ENCODE measurements at regions not wholly inside any gene's neighbourhood (a gene's known extent, or its start where the extent isn't known, plus 50 kb on each side); places are given as distances from the start of the nearest gene placed in this dataset.
"Not testable (repeated sequence)": the region's sequence is repeated elsewhere in the genome, so short reads cannot be mapped to it uniquely, and the experiment has no call there.

DNA sequence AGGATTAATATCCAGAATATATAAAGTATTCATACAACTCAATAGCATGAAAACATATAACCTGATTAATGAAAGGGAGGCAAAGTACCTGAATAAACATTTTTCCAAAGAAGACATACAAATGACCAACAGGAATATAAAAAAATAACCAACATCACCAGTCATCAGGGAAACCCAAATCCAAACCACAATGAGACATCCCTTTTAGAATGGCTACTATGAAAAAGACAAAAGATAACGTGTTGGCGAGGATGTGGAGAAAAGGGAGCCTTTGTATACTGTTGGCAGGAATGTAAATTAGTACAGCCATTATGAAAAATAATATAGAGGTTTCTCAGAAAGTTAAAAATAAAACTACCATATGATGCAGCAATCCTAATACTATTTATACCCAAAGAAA is 2999.5 kb upstream of the TEKT4 start:
- H3K27ac ChIP-seq (ENCODE audit: insufficient read depth, low read depth, low read length, poor library complexity, severe bottlenecking); H3K4me1 ChIP-seq (ENCODE audit: control insufficient read depth, insufficient read depth, low read length); H3K36me3 ChIP-seq (ENCODE audit: control insufficient read depth, insufficient read depth, low read length); H3K4me3 ChIP-seq (ENCODE audit: insufficient read depth, low read depth, low read length); H3K9me3 ChIP-seq (ENCODE audit: control insufficient read depth, low read length); H3K27me3 ChIP-seq (ENCODE audit: control insufficient read depth, insufficient read depth, low read length, poor library complexity, severe bottlenecking): not testable (repeated sequence)
- WGBS, 2 experiments = no CpG with 5 or more reads among the region's 2 CpGs

- not testable (repeated sequence) for H3K4me1 ChIP-seq (ENCODE audit: control insufficient read depth, insufficient read depth, low read length); H3K27me3 ChIP-seq (ENCODE audit: control insufficient read depth, insufficient read depth, low read length, poor library complexity, severe bottlenecking); H3K27ac ChIP-seq (ENCODE audit: insufficient read depth, low read depth, low read length, poor library complexity, severe bottlenecking); H3K4me3 ChIP-seq (ENCODE audit: insufficient read depth, low read depth, low read length); H3K36me3 ChIP-seq (ENCODE audit: control insufficient read depth, insufficient read depth, low read length); H3K9me3 ChIP-seq (ENCODE audit: control insufficient read depth, low read length)
- WGBS, 2 experiments = 14 to 50% methylated on average over 1 of the region's 1 CpG
These were observed 2997.8 kb upstream of the TEKT4 start for GRCh38 chr2:91873416-91873815.

DNA sequence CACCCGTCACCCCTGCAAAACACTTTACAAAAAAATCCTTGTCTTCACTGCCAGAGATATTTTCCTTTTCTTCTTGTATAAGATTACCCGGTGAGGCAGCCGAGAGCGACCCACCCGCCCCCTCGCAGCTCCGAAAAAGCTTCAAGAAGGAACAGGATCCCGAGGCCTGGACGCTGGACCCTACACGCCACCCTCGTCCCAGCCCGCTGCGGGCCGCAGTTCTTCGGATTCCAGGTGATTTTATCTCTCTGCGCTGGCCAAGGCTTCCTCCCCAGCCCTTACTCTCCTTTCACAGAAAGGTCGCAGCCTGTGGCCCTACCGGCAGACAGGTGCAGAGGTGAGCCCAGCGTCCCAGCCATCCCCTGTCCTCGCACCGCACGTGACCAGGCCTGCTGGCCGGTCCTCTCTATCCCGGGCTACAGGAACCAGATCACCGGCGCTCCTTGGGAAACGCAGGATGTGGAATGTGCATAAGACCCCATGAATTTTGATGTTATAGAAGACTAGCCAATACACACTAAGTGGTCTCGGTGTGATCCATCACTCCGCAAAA is 2993.5 kb upstream of the TEKT4 start:
- not testable (repeated sequence) for H3K4me1 ChIP-seq (ENCODE audit: control insufficient read depth, insufficient read depth, low read length); H3K27me3 ChIP-seq (ENCODE audit: control insufficient read depth, insufficient read depth, low read length, poor library complexity, severe bottlenecking); H3K4me3 ChIP-seq (ENCODE audit: insufficient read depth, low read depth, low read length); H3K36me3 ChIP-seq (ENCODE audit: control insufficient read depth, insufficient read depth, low read length); H3K9me3 ChIP-seq (ENCODE audit: control insufficient read depth, low read length); H3K27ac ChIP-seq (ENCODE audit: insufficient read depth, low read depth, low read length, poor library complexity, severe bottlenecking)
- 89 to 91% methylated on average over 27 of the region's 29 CpGs for WGBS, 2 experiments

- not testable (repeated sequence) for H3K9me3 ChIP-seq (ENCODE audit: control insufficient read depth, low read length); H3K36me3 ChIP-seq (ENCODE audit: control insufficient read depth, insufficient read depth, low read length); H3K4me3 ChIP-seq (ENCODE audit: insufficient read depth, low read depth, low read length); H3K27ac ChIP-seq (ENCODE audit: insufficient read depth, low read depth, low read length, poor library complexity, severe bottlenecking); H3K4me1 ChIP-seq (ENCODE audit: control insufficient read depth, insufficient read depth, low read length); H3K27me3 ChIP-seq (ENCODE audit: control insufficient read depth, insufficient read depth, low read length, poor library complexity, severe bottlenecking)
- 53 to 55% methylated on average over 1 to 2 of the region's 5 CpGs for WGBS, 2 experiments
These were observed 2976.1 kb upstream of the TEKT4 start for GRCh38 chr2:91895091-91895490.

- no CpG with 5 or more reads among the region's 1 CpG for WGBS, 2 experiments
- not testable (repeated sequence) for H3K27ac ChIP-seq (ENCODE audit: insufficient read depth, low read depth, low read length, poor library complexity, severe bottlenecking); H3K4me1 ChIP-seq (ENCODE audit: control insufficient read depth, insufficient read depth, low read length); H3K36me3 ChIP-seq (ENCODE audit: control insufficient read depth, insufficient read depth, low read length); H3K4me3 ChIP-seq (ENCODE audit: insufficient read depth, low read depth, low read length); H3K27me3 ChIP-seq (ENCODE audit: control insufficient read depth, insufficient read depth, low read length, poor library complexity, severe bottlenecking); H3K9me3 ChIP-seq (ENCODE audit: control insufficient read depth, low read length)
These were observed 2953.6 kb upstream of the TEKT4 start for GRCh38 chr2:91917602-91918001.

Data from ectodermal cell (in vitro differentiated cells).